Stimulated activated CD4-positive, alpha-beta T cell treated with anti-CD3 and anti-CD28 coated beads, Interleukin-4, amount 100 ng/mL, for 48 hours (primary cell): ENCODE measurements at regions not wholly inside any gene's neighbourhood (a gene's known extent, or its start where the extent isn't known, plus 50 kb on each side); places are given as distances from the start of the nearest gene placed in this dataset.

ENCODE experiments used
- DNase-seq, 2 donors: peaks; one replicate each; pipeline ENCODE4 v3.0.0-alpha.2; 2020; ENCODE audit warnings: low read depth in 2 of 2

- DNase-seq = no peak
Observed at GRCh38 chr1:239593527-239593926, 207.2 kb downstream of the CHRM3 start.

GRCh38 chr1:239600588-239600987, 214.2 kb downstream of the CHRM3 start:
- no peak for DNase-seq

GRCh38 chr1:239601108-239601507, 214.7 kb downstream of the CHRM3 start:
- no peak for DNase-seq

- DNase-seq = no peak
Observed at GRCh38 chr1:239603530-239603929, 217.2 kb downstream of the CHRM3 start.

- DNase-seq = no peak
Observed at GRCh38 chr1:239606850-239607400, 220.6 kb downstream of the CHRM3 start.

- no peak for DNase-seq
Observed at GRCh38 chr1:239608469-239608868, 222.1 kb downstream of the CHRM3 start.

GRCh38 chr1:239612379-239612778, 226.0 kb downstream of the CHRM3 start:
- DNase-seq = no peak

- no peak for DNase-seq
Observed at GRCh38 chr1:239616673-239617072, 230.3 kb downstream of the CHRM3 start.

- DNase-seq = no peak
Observed at GRCh38 chr1:239617259-239617658, 230.9 kb downstream of the CHRM3 start.

- DNase-seq = no peak
Observed at GRCh38 chr1:239617731-239618130, 231.4 kb downstream of the CHRM3 start.

- DNase-seq = no peak
Observed at GRCh38 chr1:239619190-239619589, 232.8 kb downstream of the CHRM3 start.

GRCh38 chr1:239630767-239631166, 244.4 kb downstream of the CHRM3 start:
- DNase-seq = no peak

GRCh38 chr1:239633432-239633831, 247.1 kb downstream of the CHRM3 start:
- no peak for DNase-seq

GRCh38 chr1:239635276-239635675, 248.9 kb downstream of the CHRM3 start:
- DNase-seq = no peak

- DNase-seq = no peak
Observed at GRCh38 chr1:239636347-239636746, 250.0 kb downstream of the CHRM3 start.

GRCh38 chr1:239644604-239645003, 258.2 kb downstream of the CHRM3 start:
- DNase-seq = no peak

GRCh38 chr1:239647045-239647444, 260.7 kb downstream of the CHRM3 start:
- no peak for DNase-seq

- DNase-seq = no peak
Observed at GRCh38 chr1:239647964-239648632, 261.7 kb downstream of the CHRM3 start.

- DNase-seq = no peak
Observed at GRCh38 chr1:239655023-239655422, 268.7 kb downstream of the CHRM3 start.

GRCh38 chr1:239657291-239657690, 270.9 kb downstream of the CHRM3 start:
- no peak for DNase-seq

- DNase-seq = no peak
Observed at GRCh38 chr1:239662950-239663349, 276.6 kb downstream of the CHRM3 start.

GRCh38 chr1:239672256-239672655, 285.9 kb downstream of the CHRM3 start:
- no peak for DNase-seq

GRCh38 chr1:239675735-239676134, 289.4 kb downstream of the CHRM3 start:
- DNase-seq = no peak
